Duodenal mucosa (tissue), 2 donors: ENCODE measurements at regions not wholly inside any gene's neighbourhood (a gene's known extent, or its start where the extent isn't known, plus 50 kb on each side); places are given as distances from the start of the nearest gene placed in this dataset.

Experiments used
- H3K27ac ChIP-seq: one replicate; pipeline ENCODE4 v1.7.0; 2013; ENCODE audit warnings: low read depth, low read length
- H3K27me3 ChIP-seq, 2 donors: one replicate each; pipeline ENCODE4 v1.7.0; 2013; ENCODE audit warnings: low read length in 2 of 2, control low read depth in 1 of 2; ENCODE audit not compliant: insufficient read depth in 2 of 2, control insufficient read depth in 1 of 2
- H3K36me3 ChIP-seq, 2 donors: one replicate each; pipeline ENCODE4 v1.7.0; 2013; ENCODE audit warnings: low read length in 2 of 2, control low read depth in 1 of 2; ENCODE audit not compliant: insufficient read depth in 2 of 2, control insufficient read depth in 1 of 2
- H3K4me1 ChIP-seq, 2 donors: one replicate each; pipeline ENCODE4 v1.7.0; 2013; ENCODE audit warnings: low read length in 2 of 2, control low read depth in 1 of 2; ENCODE audit not compliant: insufficient read depth in 2 of 2, control insufficient read depth in 1 of 2
- H3K4me3 ChIP-seq, 2 donors: one replicate each; pipeline ENCODE4 v1.7.0; 2013; ENCODE audit warnings: low read length in 2 of 2, low read depth in 1 of 2
- H3K9ac ChIP-seq, 2 donors: one replicate each; pipeline ENCODE4 v1.7.0; 2013; ENCODE audit warnings: low read length in 2 of 2, low read depth in 1 of 2
- H3K9me3 ChIP-seq, 2 donors: one replicate each; pipeline ENCODE4 v1.7.0; 2013; ENCODE audit warnings: low read length in 2 of 2, control low read depth in 1 of 2; ENCODE audit not compliant: control insufficient read depth in 1 of 2

DNA sequence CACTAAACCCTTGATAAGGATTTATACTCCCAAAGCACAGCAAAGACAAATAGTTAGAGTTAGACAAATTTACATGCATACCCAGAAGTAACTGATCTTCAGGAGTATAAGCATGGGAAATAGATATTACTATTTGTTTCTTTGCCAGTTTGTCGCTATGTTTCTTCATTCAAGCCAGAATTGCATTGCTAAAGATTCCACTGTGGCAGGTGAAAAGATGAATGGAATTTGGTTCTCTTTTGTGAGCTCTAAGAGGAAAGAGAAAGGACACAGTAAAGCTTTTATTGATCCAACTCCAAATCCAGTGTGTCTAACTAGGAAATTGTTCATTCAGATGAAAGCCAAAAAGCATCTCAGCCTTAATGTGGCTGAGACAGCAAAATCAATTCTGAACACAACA, 292.3 kb upstream of the SPRY2 start:
- no peaks in the 10 kb centered on the region for H3K4me1 ChIP-seq
- no peak overlapping the region for H3K4me3 ChIP-seq
- no peaks in the 10 kb centered on the region for H3K9me3 ChIP-seq
- no peaks in the 10 kb centered on the region for H3K27me3 ChIP-seq
- H3K27ac ChIP-seq, result no peak overlapping the region
- no peaks in the 10 kb centered on the region for H3K36me3 ChIP-seq
- H3K9ac ChIP-seq, result no peak overlapping the region

GRCh38 chr13:80630685-80631121, 289.8 kb upstream of the SPRY2 start:
- H3K9ac ChIP-seq, result no peak overlapping the region
- H3K36me3 ChIP-seq, result no peaks in the 10 kb centered on the region
- H3K9me3 ChIP-seq, result no peaks in the 10 kb centered on the region
- H3K27ac ChIP-seq, result no peak overlapping the region
- no peaks in the 10 kb centered on the region for H3K27me3 ChIP-seq
- no peak overlapping the region for H3K4me3 ChIP-seq
- H3K4me1 ChIP-seq, result no peaks in the 10 kb centered on the region

GRCh38 chr13:80618781-80619180, 277.9 kb upstream of the SPRY2 start:
- Histone ChIP-seq H3K9ac (no peak overlapping the region), H3K9me3 (no peaks in the 10 kb centered on the region), H3K27me3 (no peaks in the 10 kb centered on the region), H3K36me3 (no peaks in the 10 kb centered on the region), H3K27ac (no peak overlapping the region), H3K4me3 (no peak overlapping the region), H3K4me1 (no peaks in the 10 kb centered on the region)

DNA sequence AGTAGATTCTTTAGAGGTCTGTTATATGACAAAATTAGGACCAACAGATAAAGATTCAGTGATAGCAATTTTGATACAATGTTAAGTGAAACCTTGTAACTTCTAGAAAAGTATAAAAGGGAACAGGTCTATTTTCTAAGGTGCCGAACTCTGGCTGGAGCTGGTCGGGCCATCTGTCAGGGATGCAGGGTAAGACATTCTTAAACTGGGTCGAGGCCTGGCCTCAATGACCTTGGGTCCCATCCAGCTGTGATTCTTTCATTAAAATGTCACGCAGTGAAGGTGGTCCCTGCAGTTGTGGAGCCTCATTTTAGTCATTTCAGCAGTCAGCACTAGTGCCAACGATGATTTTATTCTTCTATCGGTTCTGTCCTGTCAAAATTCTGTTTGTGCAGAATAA, 271.9 kb upstream of the SPRY2 start:
- no peak overlapping the region for H3K4me3 ChIP-seq
- no peak overlapping the region for H3K9ac ChIP-seq
- no peaks in the 10 kb centered on the region for H3K27me3 ChIP-seq
- no peaks in the 10 kb centered on the region for H3K36me3 ChIP-seq
- no peak overlapping the region for H3K27ac ChIP-seq
- H3K9me3 ChIP-seq, result no peaks in the 10 kb centered on the region
- H3K4me1 ChIP-seq, result no peaks in the 10 kb centered on the region

DNA sequence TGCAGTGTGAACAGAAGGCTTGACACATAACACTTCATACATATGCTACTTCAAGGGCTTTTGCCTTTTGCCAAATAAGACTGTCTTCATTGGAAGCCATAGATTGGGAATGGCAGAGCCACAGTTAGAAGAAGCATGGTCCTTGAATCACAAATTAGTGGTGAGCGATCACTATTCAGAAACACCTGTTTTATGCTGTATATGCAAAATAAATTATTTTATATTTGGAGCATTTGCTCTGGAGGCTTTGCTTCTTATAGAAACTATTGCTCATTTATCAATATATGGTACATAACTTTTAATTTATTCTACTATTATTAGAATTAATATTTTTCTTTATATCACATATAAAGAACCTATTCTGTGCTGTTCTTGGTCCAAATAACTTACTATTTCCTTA, 270.4 kb upstream of the SPRY2 start:
- Histone ChIP-seq H3K27ac (no peak overlapping the region), H3K4me3 (no peak overlapping the region), H3K9ac (no peak overlapping the region), H3K36me3 (no peaks in the 10 kb centered on the region), H3K4me1 (no peaks in the 10 kb centered on the region), H3K27me3 (no peaks in the 10 kb centered on the region), H3K9me3 (no peaks in the 10 kb centered on the region)

- Histone ChIP-seq H3K27me3 (no peaks in the 10 kb centered on the region), H3K4me1 (no peaks in the 10 kb centered on the region), H3K27ac (no peak overlapping the region), H3K4me3 (no peak overlapping the region), H3K9ac (no peak overlapping the region), H3K36me3 (no peaks in the 10 kb centered on the region), H3K9me3 (no peaks in the 10 kb centered on the region)
Observed at GRCh38 chr13:80605716-80606115, 264.8 kb upstream of the SPRY2 start.

GRCh38 chr13:80605011-80605410, 264.1 kb upstream of the SPRY2 start:
- Histone ChIP-seq H3K9me3 (no peaks in the 10 kb centered on the region), H3K27me3 (no peaks in the 10 kb centered on the region), H3K27ac (no peak overlapping the region), H3K4me1 (no peaks in the 10 kb centered on the region), H3K36me3 (no peaks in the 10 kb centered on the region), H3K9ac (no peak overlapping the region), H3K4me3 (no peak overlapping the region)

DNA sequence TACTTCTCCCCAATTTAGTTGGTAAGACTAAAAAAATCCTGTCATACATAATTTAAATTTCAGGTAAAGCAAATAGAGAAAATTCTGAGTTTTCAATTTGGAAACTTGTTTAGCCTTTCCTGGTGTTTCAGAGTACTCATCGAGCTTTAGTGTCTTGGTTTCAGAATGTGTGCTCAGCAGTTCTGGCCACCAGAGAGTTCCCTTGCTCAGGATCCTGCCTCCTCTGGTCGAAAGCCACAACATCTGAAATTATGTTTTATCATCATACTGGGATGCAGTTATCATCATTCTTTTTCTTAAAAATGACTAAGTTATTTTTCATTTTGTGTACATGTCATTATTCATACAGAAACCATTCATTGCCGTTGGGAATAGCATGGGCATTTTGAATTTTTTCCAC, 263.2 kb upstream of the SPRY2 start:
- Histone ChIP-seq H3K9me3 (no peaks in the 10 kb centered on the region), H3K9ac (no peak overlapping the region), H3K36me3 (no peaks in the 10 kb centered on the region), H3K27me3 (no peaks in the 10 kb centered on the region), H3K4me3 (no peak overlapping the region), H3K27ac (no peak overlapping the region), H3K4me1 (no peaks in the 10 kb centered on the region)

DNA sequence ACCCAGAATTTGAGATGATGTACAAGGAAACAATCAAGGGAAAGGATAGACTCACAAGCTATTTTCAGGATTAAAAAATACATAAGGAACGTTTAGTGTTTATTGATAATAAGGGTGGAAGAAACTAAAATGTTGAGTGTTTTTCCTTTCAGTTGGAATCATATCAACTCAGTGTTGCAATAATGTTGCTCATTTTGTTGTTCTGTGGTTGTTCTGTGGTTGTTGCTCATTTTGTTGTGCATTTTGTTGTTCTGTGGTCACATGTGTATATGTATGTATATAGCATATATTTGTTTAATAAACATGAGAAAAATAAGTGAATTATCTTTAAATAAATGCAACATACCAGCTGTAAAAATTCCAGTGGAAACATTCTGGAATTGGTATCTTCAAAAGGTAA, 262.4 kb upstream of the SPRY2 start:
- Histone ChIP-seq H3K27ac (no peak overlapping the region), H3K9me3 (no peaks in the 10 kb centered on the region), H3K36me3 (no peaks in the 10 kb centered on the region), H3K4me3 (no peak overlapping the region), H3K27me3 (no peaks in the 10 kb centered on the region), H3K4me1 (no peaks in the 10 kb centered on the region), H3K9ac (no peak overlapping the region)

DNA sequence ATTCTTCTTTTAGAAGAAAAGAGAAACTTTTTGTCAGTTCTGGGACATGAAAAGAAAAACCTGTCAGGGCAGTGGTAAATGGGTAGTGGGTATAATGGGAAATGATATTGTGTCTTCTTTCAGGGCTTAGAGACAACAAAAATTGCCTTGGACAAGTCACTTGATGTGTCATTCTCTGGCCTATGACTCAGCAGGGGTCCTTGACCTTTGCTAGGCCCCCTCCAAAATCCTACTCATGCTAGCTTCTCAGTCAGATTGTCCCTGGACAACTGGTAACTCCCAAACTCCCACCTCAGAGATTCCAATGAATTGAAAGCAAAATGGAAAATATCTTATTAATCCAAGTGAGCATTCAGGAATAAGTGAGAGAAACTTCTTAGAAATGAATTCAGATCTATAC, 258.8 kb upstream of the SPRY2 start:
- Histone ChIP-seq H3K4me1 (no peaks in the 10 kb centered on the region), H3K27ac (no peak overlapping the region), H3K4me3 (no peak overlapping the region), H3K36me3 (no peaks in the 10 kb centered on the region), H3K9ac (no peak overlapping the region), H3K27me3 (no peaks in the 10 kb centered on the region), H3K9me3 (no peaks in the 10 kb centered on the region)

- Histone ChIP-seq H3K36me3 (no peaks in the 10 kb centered on the region), H3K4me3 (no peak overlapping the region), H3K9me3 (no peaks in the 10 kb centered on the region), H3K27ac (no peak overlapping the region), H3K4me1 (no peaks in the 10 kb centered on the region), H3K9ac (no peak overlapping the region), H3K27me3 (no peaks in the 10 kb centered on the region)
Observed at GRCh38 chr13:80598189-80598588, 257.3 kb upstream of the SPRY2 start.
